Mesodermal cell (in vitro differentiated cells): ENCODE measurements at regions not wholly inside any gene's neighbourhood (a gene's known extent, or its start where the extent isn't known, plus 50 kb on each side); places are given as distances from the start of the nearest gene placed in this dataset.
"Not testable (repeated sequence)": the region's sequence is repeated elsewhere in the genome, so short reads cannot be mapped to it uniquely, and the experiment has no call there.

Experiments
- H3K27ac ChIP-seq: 2 replicates; pipeline ENCODE4 v1.7.0; 2013; ENCODE audit warnings: mild to moderate bottlenecking, low read depth, low read length, moderate library complexity; ENCODE audit not compliant: severe bottlenecking
- H3K36me3 ChIP-seq: 2 replicates; pipeline ENCODE4 v1.7.1; 2013; ENCODE audit warnings: mild to moderate bottlenecking, low read length, moderate library complexity; ENCODE audit not compliant: control insufficient read depth, insufficient read depth
- H3K4me1 ChIP-seq: one replicate; pipeline ENCODE4 v1.7.1; 2013; ENCODE audit warnings: mild to moderate bottlenecking, low read length; ENCODE audit not compliant: insufficient read depth, control insufficient read depth, poor library complexity, severe bottlenecking
- H3K4me3 ChIP-seq: 2 replicates; pipeline ENCODE4 v1.7.0; 2013; ENCODE audit warnings: low read length, control low read depth, mild to moderate bottlenecking; ENCODE audit not compliant: insufficient read depth, poor library complexity, severe bottlenecking; ENCODE audit errors: extremely low read depth
- H3K9me3 ChIP-seq: 2 replicates; pipeline ENCODE4 v1.7.1; 2013; ENCODE audit warnings: mild to moderate bottlenecking, low read length, moderate library complexity; ENCODE audit not compliant: control insufficient read depth
- WGBS, 2 experiments: methylation state at CpG; one replicate each; pipeline ENCODE4 v1.1.5; 2013; ENCODE audit warnings: missing lambda C conversion rate in 2 of 2; ENCODE audit not compliant: insufficient coverage in 2 of 2; 5-methylcytosine and 5-hydroxymethylcytosine counted together

- H3K36me3 ChIP-seq: no peaks in the 10 kb centered on the region
- no peak overlapping the region for H3K27ac ChIP-seq
- 75 to 84% methylated on average over 1 to 2 of the region's 3 CpGs for WGBS, 2 experiments
- no peaks in the 10 kb centered on the region for H3K9me3 ChIP-seq
- no peak overlapping the region for H3K4me3 ChIP-seq
- no peaks in the 10 kb centered on the region for H3K4me1 ChIP-seq
Observed at GRCh38 chr13:46498650-46499049, 54.3 kb upstream of the LRCH1 start.

DNA sequence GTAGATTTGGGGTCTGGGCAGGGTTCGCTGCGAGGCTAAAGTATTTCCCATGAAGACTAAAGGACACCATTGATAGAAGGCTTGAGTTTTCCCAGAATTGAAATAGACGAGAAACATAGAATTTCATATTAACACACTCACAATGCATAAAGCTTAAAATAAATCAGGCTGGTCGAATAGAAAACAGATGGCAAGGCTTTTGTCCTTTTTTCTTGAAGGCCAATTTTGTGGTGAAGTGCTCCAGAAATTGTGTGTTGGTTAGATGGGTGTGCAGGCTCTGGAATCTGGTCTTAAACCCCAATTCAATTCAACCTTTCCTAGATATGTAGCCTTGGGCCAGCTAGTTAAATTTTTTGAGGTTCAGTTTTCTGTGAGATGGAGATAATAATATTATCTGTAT, 56.9 kb upstream of the LRCH1 start:
- Histone ChIP-seq H3K36me3 (no peaks in the 10 kb centered on the region), H3K27ac (no peak overlapping the region), H3K9me3 (no peaks in the 10 kb centered on the region), H3K4me3 (no peak overlapping the region), H3K4me1 (no peaks in the 10 kb centered on the region)
- 100% methylated on average over 2 of the region's 4 CpGs; no CpG with 5 or more reads in 1 of the 2 experiments for WGBS, 2 experiments

DNA sequence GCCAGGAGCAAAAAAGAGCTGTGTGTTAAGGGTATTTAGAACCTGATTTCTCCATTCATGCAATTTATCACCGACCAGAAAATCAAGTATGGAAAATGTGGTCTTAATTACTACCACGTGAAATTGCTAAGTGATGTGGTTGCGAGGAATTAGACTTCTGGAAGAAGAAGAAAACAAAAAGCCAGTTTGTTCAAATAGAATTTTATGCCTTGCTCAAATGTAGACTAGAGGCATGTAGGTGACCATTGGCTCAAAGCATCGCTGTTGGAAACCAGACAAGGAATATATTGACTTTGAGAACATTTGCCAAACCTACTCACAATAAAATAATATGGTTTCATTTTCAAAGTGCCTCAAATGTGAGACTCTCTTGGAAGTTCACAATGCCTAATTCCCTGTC, 57.3 kb upstream of the LRCH1 start:
- H3K9me3 ChIP-seq: no peaks in the 10 kb centered on the region
- 93 to 100% methylated on average over 2 to 3 of the region's 4 CpGs for WGBS, 2 experiments
- no peak overlapping the region for H3K27ac ChIP-seq
- no peaks in the 10 kb centered on the region for H3K36me3 ChIP-seq
- peaks cover under 1% of the 10 kb centered on the region for H3K4me1 ChIP-seq
- no peak overlapping the region for H3K4me3 ChIP-seq

DNA sequence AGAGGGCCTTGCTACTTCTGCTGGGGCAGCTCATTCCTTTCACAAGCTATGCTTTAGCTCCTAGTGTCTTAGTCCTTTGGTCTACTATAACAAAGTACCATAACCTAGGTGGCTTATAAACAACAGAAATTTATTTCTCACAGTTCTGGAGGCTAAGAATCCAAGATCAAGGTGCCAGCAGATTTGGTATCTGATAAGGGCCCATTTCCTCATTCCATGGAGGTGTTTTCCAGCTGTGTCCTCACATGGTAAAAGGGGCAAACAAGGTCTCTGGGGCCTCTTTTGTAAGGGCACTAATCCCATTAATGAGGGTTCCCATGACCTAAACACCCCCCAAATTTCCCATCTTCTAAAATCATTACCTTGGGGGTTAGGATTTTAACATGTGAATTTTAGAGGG, 57.9 kb upstream of the LRCH1 start:
- H3K4me3 ChIP-seq: no peak overlapping the region
- no peak overlapping the region for H3K27ac ChIP-seq
- H3K36me3 ChIP-seq: no peaks in the 10 kb centered on the region
- peaks cover 4% of the 10 kb centered on the region for H3K4me1 ChIP-seq
- H3K9me3 ChIP-seq: no peaks in the 10 kb centered on the region

DNA sequence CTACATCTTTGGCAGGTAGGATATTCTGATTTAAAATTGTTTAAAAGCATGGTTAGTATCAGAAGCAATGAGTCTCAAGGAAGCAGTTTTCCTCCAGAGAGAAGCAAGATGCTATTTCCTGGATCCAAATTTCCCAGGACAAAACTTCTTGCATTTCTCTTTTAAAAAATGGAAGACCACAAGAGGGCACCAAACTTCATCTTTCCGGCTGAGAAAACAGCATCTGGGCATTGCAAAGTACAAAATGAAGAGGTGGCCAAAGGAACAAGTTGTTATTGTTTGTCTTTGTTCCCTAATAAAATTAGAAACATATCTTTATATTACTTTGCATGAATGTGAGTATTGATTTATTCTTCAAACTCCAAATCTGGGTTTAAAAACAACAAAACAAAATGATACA, 60.0 kb upstream of the LRCH1 start:
- WGBS, 2 experiments: no CpG with 5 or more reads among the region's 1 CpG
- Histone ChIP-seq H3K36me3 (no peaks in the 10 kb centered on the region), H3K4me3 (no peak overlapping the region), H3K4me1 (peaks cover 4% of the 10 kb centered on the region), H3K9me3 (no peaks in the 10 kb centered on the region), H3K27ac (no peak overlapping the region)

DNA sequence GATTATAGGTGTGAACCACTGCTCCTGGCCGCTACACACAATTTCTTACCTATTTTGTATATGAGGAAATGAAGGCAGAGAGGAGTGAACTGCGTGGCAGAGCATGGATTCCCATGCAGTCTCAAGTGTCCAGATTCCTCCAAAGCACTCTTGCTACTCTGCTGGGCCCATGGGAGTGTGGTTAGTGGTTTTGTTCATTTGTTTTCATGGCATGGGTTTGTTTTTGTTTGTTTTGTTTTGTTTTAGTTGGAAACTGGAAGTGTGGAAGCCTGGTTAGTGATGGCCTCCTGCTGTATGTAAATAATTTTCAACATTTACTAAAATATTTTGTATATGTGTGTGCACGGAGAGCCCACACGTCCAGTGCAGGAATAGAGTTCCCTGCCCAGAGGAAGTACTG, 61.3 kb upstream of the LRCH1 start:
- H3K36me3 ChIP-seq: no peaks in the 10 kb centered on the region
- H3K4me1 ChIP-seq: peaks cover 4% of the 10 kb centered on the region
- H3K9me3 ChIP-seq: peaks cover 2% of the 10 kb centered on the region
- H3K4me3 ChIP-seq: no peak overlapping the region
- no peak overlapping the region for H3K27ac ChIP-seq
- 80 to 100% methylated on average over 1 to 3 of the region's 4 CpGs for WGBS, 2 experiments

- H3K27ac ChIP-seq: peak overlapping the region; percentile 31
Observed at GRCh38 chr13:46490713-46491112, 62.3 kb upstream of the LRCH1 start.

GRCh38 chr13:46490129-46490528, 62.8 kb upstream of the LRCH1 start:
- 60 to 65% methylated on average over 2 of the region's 2 CpGs for WGBS, 2 experiments
- Histone ChIP-seq H3K4me3 (no peak overlapping the region), H3K27ac (peak overlapping the region; percentile 31), H3K9me3 (peaks cover 7% of the 10 kb centered on the region), H3K36me3 (no peaks in the 10 kb centered on the region), H3K4me1 (peaks cover 4% of the 10 kb centered on the region)

More at GRCh38 chr13:46490713-46491112, 62.3 kb upstream of the LRCH1 start:
- H3K9me3 ChIP-seq, H3K4me3 ChIP-seq, H3K36me3 ChIP-seq, H3K4me1 ChIP-seq: not testable (repeated sequence)
- WGBS, 2 experiments: 95% methylated on average over 14 of the region's 14 CpGs

GRCh38 chr13:46489586-46490023, 63.4 kb upstream of the LRCH1 start:
- Histone ChIP-seq H3K27ac (no peak overlapping the region), H3K36me3 (no peaks in the 10 kb centered on the region), H3K4me1 (peaks cover 4% of the 10 kb centered on the region), H3K9me3 (peaks cover 9% of the 10 kb centered on the region), H3K4me3 (no peak overlapping the region)
- 91 to 94% methylated on average over 5 of the region's 5 CpGs for WGBS, 2 experiments

- WGBS, 2 experiments: 100% methylated on average over 1 of the region's 1 CpG; no CpG with 5 or more reads in 1 of the 2 experiments
- Histone ChIP-seq H3K9me3 (peaks cover 16% of the 10 kb centered on the region), H3K4me3 (no peak overlapping the region), H3K27ac (no peak overlapping the region), H3K4me1 (peaks cover 4% of the 10 kb centered on the region), H3K36me3 (no peaks in the 10 kb centered on the region)
Observed at GRCh38 chr13:46487748-46488147, 65.2 kb upstream of the LRCH1 start.

DNA sequence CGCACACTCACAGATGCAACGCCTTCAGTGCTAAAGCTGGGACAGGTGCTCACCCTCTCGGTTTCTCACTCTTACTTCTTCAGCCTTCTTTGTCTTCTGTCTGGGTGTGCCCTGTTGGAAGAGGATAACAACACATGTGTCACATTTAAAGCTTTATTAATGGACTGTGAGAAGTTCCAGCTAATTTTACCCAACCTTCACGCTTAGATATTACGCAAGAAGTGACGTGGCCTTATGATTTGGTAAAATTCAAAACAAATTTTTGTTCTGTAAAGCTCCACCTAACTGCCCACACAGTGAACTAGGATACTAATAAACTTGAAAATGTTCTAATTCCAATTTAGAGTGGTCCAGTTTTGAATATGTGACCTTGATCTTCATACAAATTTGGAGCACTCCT, 66.7 kb upstream of the LRCH1 start:
- 53% methylated on average over 3 of the region's 6 CpGs; no CpG with 5 or more reads in 1 of the 2 experiments for WGBS, 2 experiments
- peaks cover 16% of the 10 kb centered on the region for H3K9me3 ChIP-seq

More for the DNA sequence above, 66.7 kb upstream of the LRCH1 start:
- no peaks in the 10 kb centered on the region for H3K36me3 ChIP-seq
- peaks cover 4% of the 10 kb centered on the region for H3K4me1 ChIP-seq
- H3K27ac ChIP-seq: no peak overlapping the region
- no peak overlapping the region for H3K4me3 ChIP-seq
